ENCODE measurements at regions not wholly inside any gene's neighbourhood (a gene's known extent, or its start where the extent isn't known, plus 50 kb on each side); places are given as distances from the start of the nearest gene placed in this dataset.

GRCh38 chr1:244176201-244176600 is 125.1 kb downstream of the ZBTB18 start:
- no peaks in the 10 kb centered on the region for H3K9me3 Mint-ChIP-seq
- ATAC-seq: no peak
- no peaks in the 10 kb centered on the region for H3K27me3 Mint-ChIP-seq
- no peaks in the 10 kb centered on the region for H3K36me3 Mint-ChIP-seq (ENCODE audit: low read depth)
- no peaks in the 10 kb centered on the region for H3K4me1 Mint-ChIP-seq (ENCODE audit: low read depth)
- H3K4me3 Mint-ChIP-seq: no peak overlapping the region
- TF ChIP-seq CTCF (IDR thresholded peaks at IDR 0.05): no peak
- H3K27ac Mint-ChIP-seq: no peak overlapping the region
- DNase-seq: no peak
- CTCF ChIA-PET: no interaction called here
- intact Hi-C loops (cut with micrococcal nuclease): no loop called here
- POLR2A ChIA-PET: no interaction called here

- intact Hi-C loops (cut with micrococcal nuclease): no loop called here
- CTCF ChIA-PET: no interaction called here
- Mint-ChIP-seq H3K4me3 (no peak overlapping the region), H3K9me3 (no peaks in the 10 kb centered on the region), H3K27ac (no peak overlapping the region), H3K36me3 (ENCODE audit: low read depth) (no peaks in the 10 kb centered on the region), H3K4me1 (ENCODE audit: low read depth) (no peaks in the 10 kb centered on the region), H3K27me3 (no peaks in the 10 kb centered on the region)
- POLR2A ChIA-PET: no interaction called here
- no peak for ATAC-seq
- no peak for DNase-seq
- TF ChIP-seq CTCF (IDR thresholded peaks at IDR 0.05): no peak
These were observed 129.2 kb downstream of the ZBTB18 start for GRCh38 chr1:244180256-244180655.

- intact Hi-C loops (cut with micrococcal nuclease): no loop called here
- no peak for DNase-seq
- no peaks in the 10 kb centered on the region for H3K27me3 Mint-ChIP-seq
- ChIA-PET POLR2A (no interaction called here), CTCF (no interaction called here)
- H3K36me3 Mint-ChIP-seq (ENCODE audit: low read depth): no peaks in the 10 kb centered on the region
- no peaks in the 10 kb centered on the region for H3K9me3 Mint-ChIP-seq
- H3K4me1 Mint-ChIP-seq (ENCODE audit: low read depth): no peaks in the 10 kb centered on the region
- no peak for ATAC-seq
- no peak overlapping the region for H3K4me3 Mint-ChIP-seq
- no peak for TF ChIP-seq CTCF (IDR thresholded peaks at IDR 0.05)
- no peak overlapping the region for H3K27ac Mint-ChIP-seq
These were observed 130.8 kb downstream of the ZBTB18 start for GRCh38 chr1:244181867-244182266.

- DNase-seq: no peak
- no peak for TF ChIP-seq CTCF (IDR thresholded peaks at IDR 0.05)
- ChIA-PET CTCF (no interaction called here), POLR2A (no interaction called here)
- intact Hi-C loops (cut with micrococcal nuclease): no loop called here
- ATAC-seq: no peak
- Mint-ChIP-seq H3K9me3 (no peaks in the 10 kb centered on the region), H3K4me1 (ENCODE audit: low read depth) (no peaks in the 10 kb centered on the region), H3K27me3 (no peaks in the 10 kb centered on the region), H3K4me3 (no peak overlapping the region), H3K27ac (no peak overlapping the region), H3K36me3 (ENCODE audit: low read depth) (no peaks in the 10 kb centered on the region)
These were observed 132.0 kb downstream of the ZBTB18 start for GRCh38 chr1:244183037-244183436.

- Mint-ChIP-seq H3K27me3 (no peaks in the 10 kb centered on the region), H3K27ac (no peak overlapping the region), H3K4me3 (no peak overlapping the region), H3K36me3 (ENCODE audit: low read depth) (no peaks in the 10 kb centered on the region), H3K4me1 (ENCODE audit: low read depth) (no peaks in the 10 kb centered on the region), H3K9me3 (no peaks in the 10 kb centered on the region)
- DNase-seq (no peak), ATAC-seq (no peak)
- intact Hi-C loops (cut with micrococcal nuclease): no loop called here
- TF ChIP-seq CTCF (IDR thresholded peaks at IDR 0.05): no peak
- POLR2A ChIA-PET: no interaction called here
- CTCF ChIA-PET: no interaction called here
These were observed 135.3 kb downstream of the ZBTB18 start for GRCh38 chr1:244186372-244186771.

All from activated CD8-positive, alpha-beta T cell treated with anti-CD3 and anti-CD28 coated beads for 36 hours (primary cell).